ENCODE measurements at regions not wholly inside any gene's neighbourhood (a gene's known extent, or its start where the extent isn't known, plus 50 kb on each side); places are given as distances from the start of the nearest gene placed in this dataset.

- TF ChIP-seq EZH2 (IDR thresholded peaks at IDR 0.05; ENCODE audit: insufficient read depth, poor library complexity, severe bottlenecking) (no peak), EZH2phosphoT487 (IDR thresholded peaks at IDR 0.05; ENCODE audit: insufficient read depth, low read depth) (no peak)
These were observed 901.4 kb downstream of the MCTP2 start for GRCh38 chr15:95132774-95133173.

Measured in GM23248 (cell line).